ENCODE measurements at regions not wholly inside any gene's neighbourhood (a gene's known extent, or its start where the extent isn't known, plus 50 kb on each side); places are given as distances from the start of the nearest gene placed in this dataset.

- H3K27me3 ChIP-seq, result no peaks in the 10 kb centered on the region
- intact Hi-C loops (cut with DNase I; ENCODE audit: low total_unique reads), result no loop called here
- WGBS, 5 donors, result 61 to 72% (median 65%) methylated on average over 1 of the region's 1 CpG
- no peak overlapping the region for H3K4me3 ChIP-seq
- TF ChIP-seq POLR2AphosphoS5 (IDR thresholded peaks at IDR 0.05), result no peak
- TF ChIP-seq EP300 (IDR thresholded peaks at IDR 0.05), result no peak
- no peak for TF ChIP-seq CTCF (IDR thresholded peaks at IDR 0.05)
- no peak for TF ChIP-seq POLR2A (IDR thresholded peaks at IDR 0.05)
- no peak for DNase-seq
- no peaks in the 10 kb centered on the region for H3K4me1 ChIP-seq
- H3K9me3 ChIP-seq, result no peaks in the 10 kb centered on the region
- H3K36me3 ChIP-seq, result no peaks in the 10 kb centered on the region
- no peak overlapping the region for H3K27ac ChIP-seq
These were observed 135.4 kb upstream of the PHF14 start for GRCh38 chr7:10838228-10838627.

- Histone ChIP-seq H3K4me3 (no peak overlapping the region), H3K4me1 (no peaks in the 10 kb centered on the region), H3K27me3 (no peaks in the 10 kb centered on the region), H3K9me3 (no peaks in the 10 kb centered on the region), H3K36me3 (no peaks in the 10 kb centered on the region), H3K27ac (no peak overlapping the region)
- no peak for TF ChIP-seq POLR2A (IDR thresholded peaks at IDR 0.05)
- TF ChIP-seq CTCF (IDR thresholded peaks at IDR 0.05), result no peak
- no peak for TF ChIP-seq EP300 (IDR thresholded peaks at IDR 0.05)
- no peak for TF ChIP-seq POLR2AphosphoS5 (IDR thresholded peaks at IDR 0.05)
- intact Hi-C loops (cut with DNase I; ENCODE audit: low total_unique reads), result no loop called here
- whole genome bisulfite sequencing, 5 donors, result 48 to 85% (median 70%) methylated on average over 2 of the region's 2 CpGs
- no peak for DNase-seq
These were observed 128.4 kb upstream of the PHF14 start for GRCh38 chr7:10845225-10845624.

GRCh38 chr7:10855583-10855982 lies 118.1 kb upstream of the PHF14 start:
- intact Hi-C loops (cut with DNase I; ENCODE audit: low total_unique reads), result no loop called here
- 89 to 98% (median 93%) methylated on average over 12 to 16 of the region's 16 CpGs for WGBS, 5 donors
- no peak for DNase-seq
- no peak overlapping the region for H3K4me3 ChIP-seq
- H3K36me3 ChIP-seq, result no peaks in the 10 kb centered on the region
- TF ChIP-seq CTCF (IDR thresholded peaks at IDR 0.05), result no peak
- no peak for TF ChIP-seq EP300 (IDR thresholded peaks at IDR 0.05)
- TF ChIP-seq POLR2A (IDR thresholded peaks at IDR 0.05), result no peak
- no peak for TF ChIP-seq POLR2AphosphoS5 (IDR thresholded peaks at IDR 0.05)
- H3K9me3 ChIP-seq, result no peaks in the 10 kb centered on the region
- H3K27me3 ChIP-seq, result no peaks in the 10 kb centered on the region
- H3K4me1 ChIP-seq, result no peaks in the 10 kb centered on the region
- no peak overlapping the region for H3K27ac ChIP-seq

- WGBS, 5 donors, result 62 to 80% (median 76%) methylated on average over 2 of the region's 2 CpGs
- no peaks in the 10 kb centered on the region for H3K9me3 ChIP-seq
- H3K4me1 ChIP-seq, result no peaks in the 10 kb centered on the region
- intact Hi-C loops (cut with DNase I; ENCODE audit: low total_unique reads), result no loop called here
- no peak for DNase-seq
- TF ChIP-seq EP300 (IDR thresholded peaks at IDR 0.05) (no peak), POLR2AphosphoS5 (IDR thresholded peaks at IDR 0.05) (no peak), CTCF (IDR thresholded peaks at IDR 0.05) (no peak), POLR2A (IDR thresholded peaks at IDR 0.05) (no peak)
- no peaks in the 10 kb centered on the region for H3K27me3 ChIP-seq
- H3K27ac ChIP-seq, result no peak overlapping the region
- H3K36me3 ChIP-seq, result no peaks in the 10 kb centered on the region
- no peak overlapping the region for H3K4me3 ChIP-seq
These were observed 113.2 kb upstream of the PHF14 start for GRCh38 chr7:10860516-10860915.
